ENCODE measurements at regions not wholly inside any gene's neighbourhood (a gene's known extent, or its start where the extent isn't known, plus 50 kb on each side); places are given as distances from the start of the nearest gene placed in this dataset.
"Not testable (repeated sequence)": the region's sequence is repeated elsewhere in the genome, so short reads cannot be mapped to it uniquely, and the experiment has no call there.

GRCh38 chr6:2578767-2579166, 172.0 kb downstream of the MYLK4 start:
- ATAC-seq = peak in 2 of 4 donors; percentile 2 to 3
- intact Hi-C loops (cut with DNase I) = no loop called here
- H3K36me3 ChIP-seq = no peaks in the 10 kb centered on the region
- TF ChIP-seq, protein P1, sequence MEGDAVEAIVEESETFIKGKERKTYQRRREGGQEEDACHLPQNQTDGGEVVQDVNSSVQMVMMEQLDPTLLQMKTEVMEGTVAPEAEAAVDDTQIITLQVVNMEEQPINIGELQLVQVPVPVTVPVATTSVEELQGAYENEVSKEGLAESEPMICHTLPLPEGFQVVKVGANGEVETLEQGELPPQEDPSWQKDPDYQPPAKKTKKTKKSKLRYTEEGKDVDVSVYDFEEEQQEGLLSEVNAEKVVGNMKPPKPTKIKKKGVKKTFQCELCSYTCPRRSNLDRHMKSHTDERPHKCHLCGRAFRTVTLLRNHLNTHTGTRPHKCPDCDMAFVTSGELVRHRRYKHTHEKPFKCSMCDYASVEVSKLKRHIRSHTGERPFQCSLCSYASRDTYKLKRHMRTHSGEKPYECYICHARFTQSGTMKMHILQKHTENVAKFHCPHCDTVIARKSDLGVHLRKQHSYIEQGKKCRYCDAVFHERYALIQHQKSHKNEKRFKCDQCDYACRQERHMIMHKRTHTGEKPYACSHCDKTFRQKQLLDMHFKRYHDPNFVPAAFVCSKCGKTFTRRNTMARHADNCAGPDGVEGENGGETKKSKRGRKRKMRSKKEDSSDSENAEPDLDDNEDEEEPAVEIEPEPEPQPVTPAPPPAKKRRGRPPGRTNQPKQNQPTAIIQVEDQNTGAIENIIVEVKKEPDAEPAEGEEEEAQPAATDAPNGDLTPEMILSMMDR (IDR thresholded peaks at IDR 0.05) = no peak
- no peak for TF ChIP-seq POLR2A (IDR thresholded peaks at IDR 0.05)
- H3K9me3 ChIP-seq = peaks cover 0 to 14% (median 0%) of the 10 kb centered on the region in 12 donors
- peaks cover 0 to 13% (median 5%) of the 10 kb centered on the region in 12 donors for H3K4me1 ChIP-seq
- no peak for DNase-seq
- H3K4me3 ChIP-seq = no peak overlapping the region
- WGBS, 4 donors = 67 to 85% (median 73%) methylated on average over 2 of the region's 2 CpGs
- H3K27ac ChIP-seq = peak overlapping the region in 9 of 12 donors; percentile 25 to 76 (median 52)
- H3K27me3 ChIP-seq = no peaks in the 10 kb centered on the region

- TF ChIP-seq, protein P1 (IDR thresholded peaks at IDR 0.05) = no peak
- no peak for TF ChIP-seq POLR2A (IDR thresholded peaks at IDR 0.05)
- Histone ChIP-seq H3K36me3 (no peaks in the 10 kb centered on the region), H3K27ac (no peak overlapping the region), H3K4me3 (no peak overlapping the region), H3K27me3 (no peaks in the 10 kb centered on the region), H3K9me3 (peaks cover 0 to 16% (median 0%) of the 10 kb centered on the region in 12 donors), H3K4me1 (peaks cover 0 to 13% (median 5%) of the 10 kb centered on the region in 12 donors)
- ATAC-seq (no peak), DNase-seq (no peak)
- whole genome bisulfite sequencing, 4 donors = 43 to 66% (median 56%) methylated on average over 3 of the region's 3 CpGs
- intact Hi-C loops (cut with DNase I) = no loop called here
Measured at GRCh38 chr6:2576499-2576898, 174.2 kb downstream of the MYLK4 start.

- H3K27me3 ChIP-seq = no peaks in the 10 kb centered on the region
- peaks cover 0 to 16% (median 0%) of the 10 kb centered on the region in 12 donors for H3K9me3 ChIP-seq
- intact Hi-C loops (cut with DNase I) = no loop called here
- no peak for TF ChIP-seq POLR2A (IDR thresholded peaks at IDR 0.05)
- TF ChIP-seq, protein P1 (IDR thresholded peaks at IDR 0.05) = no peak
- H3K4me3 ChIP-seq = no peak overlapping the region
- no peaks in the 10 kb centered on the region for H3K36me3 ChIP-seq
- DNase-seq = no peak
- no peak for ATAC-seq
- 54 to 72% (median 63%) methylated on average over 5 of the region's 5 CpGs for WGBS, 4 donors
- no peak overlapping the region for H3K27ac ChIP-seq
- H3K4me1 ChIP-seq = peaks cover 0 to 13% (median 5%) of the 10 kb centered on the region in 12 donors
Measured at GRCh38 chr6:2575236-2575635, 175.5 kb downstream of the MYLK4 start.

DNA sequence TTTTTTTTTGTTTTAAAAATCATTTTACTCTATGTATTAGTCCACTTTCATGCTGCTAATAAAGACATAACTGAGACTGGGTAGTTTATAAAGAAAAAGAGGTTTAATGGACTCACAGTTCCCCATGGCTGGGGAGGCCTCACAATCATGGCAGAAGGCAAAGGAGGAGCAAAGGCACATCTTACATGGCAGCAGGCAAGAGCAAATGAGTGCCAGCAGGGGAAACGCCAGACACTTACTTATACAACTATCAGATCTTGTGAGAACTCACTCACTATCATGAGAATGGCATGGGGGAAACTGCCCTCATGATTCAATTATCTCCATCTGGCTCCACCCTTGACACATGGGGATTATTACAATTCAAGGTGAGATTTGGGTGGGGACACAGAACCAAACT, 181.3 kb downstream of the MYLK4 start:
- H3K4me1 ChIP-seq; H3K27ac ChIP-seq; intact Hi-C loops (cut with DNase I); ATAC-seq; DNase-seq; H3K4me3 ChIP-seq; H3K36me3 ChIP-seq; H3K27me3 ChIP-seq: not testable (repeated sequence)
- 90 to 96% (median 93%) methylated on average over 1 of the region's 1 CpG for WGBS, 4 donors
- H3K9me3 ChIP-seq = peaks cover 0 to 17% (median 0%) of the 10 kb centered on the region in 12 donors

- no peak for ATAC-seq
- H3K27me3 ChIP-seq = no peaks in the 10 kb centered on the region
Measured at GRCh38 chr6:2566048-2566447, 184.7 kb downstream of the MYLK4 start.

More at GRCh38 chr6:2566048-2566447, 184.7 kb downstream of the MYLK4 start:
- TF ChIP-seq, protein P1 (IDR thresholded peaks at IDR 0.05) = no peak
- no peak for TF ChIP-seq POLR2A (IDR thresholded peaks at IDR 0.05)
- Histone ChIP-seq H3K4me1 (peaks cover 0 to 15% (median 0%) of the 10 kb centered on the region in 12 donors), H3K4me3 (no peak overlapping the region), H3K27ac (no peak overlapping the region), H3K36me3 (no peaks in the 10 kb centered on the region), H3K9me3 (peaks cover 0 to 7% (median 0%) of the 10 kb centered on the region in 12 donors)
- intact Hi-C loops (cut with DNase I) = no loop called here
- WGBS, 4 donors = 88 to 95% (median 90%) methylated on average over 1 of the region's 1 CpG
- DNase-seq = no peak
